Islet of Langerhans (tissue), 1 donor: ENCODE measurements at regions not wholly inside any gene's neighbourhood (a gene's known extent, or its start where the extent isn't known, plus 50 kb on each side); places are given as distances from the start of the nearest gene placed in this dataset.
"Not testable (repeated sequence)": the region's sequence is repeated elsewhere in the genome, so short reads cannot be mapped to it uniquely, and the experiment has no call there.

Experiments used
- FAIRE-seq: peaks from one replicate; lab custom pipeline; 2011; peaks lifted over from hg19 to GRCh38; lab: Jason Lieb, UNC

- FAIRE-seq = no peak
These were observed 317.0 kb downstream of the ZIC3 start for GRCh38 chrX:137882960-137883359.

GRCh38 chrX:137884813-137885212 lies 318.9 kb downstream of the ZIC3 start:
- FAIRE-seq = not testable (repeated sequence)

GRCh38 chrX:137891431-137891830 lies 325.5 kb downstream of the ZIC3 start:
- FAIRE-seq = no peak

GRCh38 chrX:137896123-137896522 lies 330.2 kb downstream of the ZIC3 start:
- no peak for FAIRE-seq

- FAIRE-seq = no peak
These were observed 349.5 kb downstream of the ZIC3 start for GRCh38 chrX:137915466-137915865.

- no peak for FAIRE-seq
These were observed 350.3 kb downstream of the ZIC3 start for GRCh38 chrX:137916090-137916746.

GRCh38 chrX:137926090-137926489 lies 360.2 kb downstream of the ZIC3 start:
- peak; percentile 17 for FAIRE-seq

- FAIRE-seq = no peak
These were observed 364.0 kb downstream of the ZIC3 start for GRCh38 chrX:137929951-137930350.

GRCh38 chrX:137930533-137930932 lies 364.6 kb downstream of the ZIC3 start:
- FAIRE-seq = no peak

GRCh38 chrX:137934214-137934613 lies 368.3 kb downstream of the ZIC3 start:
- not testable (repeated sequence) for FAIRE-seq

- FAIRE-seq = not testable (repeated sequence)
These were observed 369.0 kb downstream of the ZIC3 start for GRCh38 chrX:137934887-137935286.

- no peak for FAIRE-seq
These were observed 379.5 kb downstream of the ZIC3 start for GRCh38 chrX:137945470-137945869.

- FAIRE-seq = no peak
These were observed 403.3 kb downstream of the ZIC3 start for GRCh38 chrX:137969191-137969590.

GRCh38 chrX:137982472-137983172 lies 416.7 kb downstream of the ZIC3 start:
- no peak for FAIRE-seq

GRCh38 chrX:137988470-137988869 lies 422.5 kb downstream of the ZIC3 start:
- FAIRE-seq = no peak

GRCh38 chrX:137998619-137999018 lies 432.7 kb downstream of the ZIC3 start:
- no peak for FAIRE-seq

- no peak for FAIRE-seq
These were observed 433.1 kb downstream of the ZIC3 start for GRCh38 chrX:137999071-137999470.

- no peak for FAIRE-seq
These were observed 433.6 kb downstream of the ZIC3 start for GRCh38 chrX:137999552-137999951.

GRCh38 chrX:138001226-138001625 lies 435.3 kb downstream of the ZIC3 start:
- FAIRE-seq = no peak

GRCh38 chrX:138006180-138006579 lies 440.3 kb downstream of the ZIC3 start:
- FAIRE-seq = no peak

- no peak for FAIRE-seq
These were observed 442.4 kb downstream of the ZIC3 start for GRCh38 chrX:138008281-138008680.

GRCh38 chrX:138011468-138011867 lies 445.5 kb downstream of the ZIC3 start:
- FAIRE-seq = no peak

- FAIRE-seq = no peak
These were observed 448.6 kb downstream of the ZIC3 start for GRCh38 chrX:138014577-138014976.
